HL-60 (cell line): ENCODE measurements at regions not wholly inside any gene's neighbourhood (a gene's known extent, or its start where the extent isn't known, plus 50 kb on each side); places are given as distances from the start of the nearest gene placed in this dataset.
A peak's percentile ranks its signal among the peaks of the same experiment; 100 is the strongest.

Experiments used
- DNase-seq, 2 experiments: peaks; one replicate each; pipeline ENCODE4 v3.0.0-alpha.2; 2010 to 2020; ENCODE audit warnings: low read depth in 1 of 2, low spot score in 1 of 2
- H3K27ac ChIP-seq: fragments of 250-450 bp; sonication (Bioruptor Pico); replicated peaks from 2 replicates; pipeline ENCODE4 v1.5.1; 2020; ENCODE audit warnings: mild to moderate bottlenecking, moderate library complexity
- H3K27me3 ChIP-seq: fragments of 250-450 bp; sonication (Bioruptor Pico); 2 replicates; pipeline ENCODE4 v1.5.1; 2021; ENCODE audit warnings: mild to moderate bottlenecking, moderate library complexity; ENCODE audit not compliant: insufficient read depth, poor library complexity, severe bottlenecking
- H3K4me3 ChIP-seq: replicated peaks from 2 replicates; pipeline ENCODE4 v1.5.1; 2011; ENCODE audit warnings: mild to moderate bottlenecking, control low read depth, low read length; ENCODE audit not compliant: insufficient read depth
- CTCF ChIP-seq: IDR thresholded peaks from one replicate; pipeline ENCODE4 v1.5.1; 2011; ENCODE audit warnings: low read length, control low read depth, inconsistent platforms; ENCODE audit not compliant: insufficient read depth
- GABPA ChIP-seq: IDR thresholded peaks from 2 replicates; pipeline ENCODE4 v1.6.1; 2012; ENCODE audit warnings: low read depth
- POLR2AphosphoS5 ChIP-seq: IDR thresholded peaks from 2 replicates; pipeline ENCODE4 v1.6.1; 2012; ENCODE audit warnings: low read depth
- SPI1 ChIP-seq: IDR thresholded peaks from 2 replicates; pipeline ENCODE4 v1.6.1; 2012; ENCODE audit warnings: low read depth, mild to moderate bottlenecking, borderline replicate concordance
- TF ChIP-seq, protein P1 (sequence below): IDR thresholded peaks from 2 replicates; pipeline ENCODE4 v1.6.1; 2012; ENCODE audit warnings: low read depth; ENCODE audit not compliant: insufficient replicate concordance

DNA sequence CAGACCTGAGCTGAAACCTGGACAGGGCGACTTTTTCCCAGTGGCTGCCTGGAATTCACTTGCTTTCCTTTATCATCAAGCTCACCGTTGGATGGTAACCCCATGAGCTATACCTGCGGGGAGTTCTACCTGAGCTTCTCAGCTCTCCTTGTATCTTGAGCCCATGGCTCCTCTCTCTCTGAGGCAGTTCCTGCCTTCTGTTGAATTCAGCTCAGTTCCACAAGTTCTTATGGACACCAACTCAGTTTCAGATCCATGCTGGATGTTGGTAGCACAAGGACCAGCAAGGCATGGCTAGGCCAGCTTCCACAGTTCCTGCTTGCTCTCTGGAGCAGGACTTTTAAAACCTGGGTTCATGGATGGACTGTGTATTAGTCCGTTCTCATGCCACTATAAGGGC is 58.3 kb upstream of the AMPD3 start:
- no peak overlapping the region for H3K4me3 ChIP-seq
- no peaks in the 10 kb centered on the region for H3K27me3 ChIP-seq
- no peak for DNase-seq
- no peak overlapping the region for H3K27ac ChIP-seq
- TF ChIP-seq POLR2AphosphoS5, result no peak
- no peak for TF ChIP-seq GABPA
- TF ChIP-seq, protein P1, sequence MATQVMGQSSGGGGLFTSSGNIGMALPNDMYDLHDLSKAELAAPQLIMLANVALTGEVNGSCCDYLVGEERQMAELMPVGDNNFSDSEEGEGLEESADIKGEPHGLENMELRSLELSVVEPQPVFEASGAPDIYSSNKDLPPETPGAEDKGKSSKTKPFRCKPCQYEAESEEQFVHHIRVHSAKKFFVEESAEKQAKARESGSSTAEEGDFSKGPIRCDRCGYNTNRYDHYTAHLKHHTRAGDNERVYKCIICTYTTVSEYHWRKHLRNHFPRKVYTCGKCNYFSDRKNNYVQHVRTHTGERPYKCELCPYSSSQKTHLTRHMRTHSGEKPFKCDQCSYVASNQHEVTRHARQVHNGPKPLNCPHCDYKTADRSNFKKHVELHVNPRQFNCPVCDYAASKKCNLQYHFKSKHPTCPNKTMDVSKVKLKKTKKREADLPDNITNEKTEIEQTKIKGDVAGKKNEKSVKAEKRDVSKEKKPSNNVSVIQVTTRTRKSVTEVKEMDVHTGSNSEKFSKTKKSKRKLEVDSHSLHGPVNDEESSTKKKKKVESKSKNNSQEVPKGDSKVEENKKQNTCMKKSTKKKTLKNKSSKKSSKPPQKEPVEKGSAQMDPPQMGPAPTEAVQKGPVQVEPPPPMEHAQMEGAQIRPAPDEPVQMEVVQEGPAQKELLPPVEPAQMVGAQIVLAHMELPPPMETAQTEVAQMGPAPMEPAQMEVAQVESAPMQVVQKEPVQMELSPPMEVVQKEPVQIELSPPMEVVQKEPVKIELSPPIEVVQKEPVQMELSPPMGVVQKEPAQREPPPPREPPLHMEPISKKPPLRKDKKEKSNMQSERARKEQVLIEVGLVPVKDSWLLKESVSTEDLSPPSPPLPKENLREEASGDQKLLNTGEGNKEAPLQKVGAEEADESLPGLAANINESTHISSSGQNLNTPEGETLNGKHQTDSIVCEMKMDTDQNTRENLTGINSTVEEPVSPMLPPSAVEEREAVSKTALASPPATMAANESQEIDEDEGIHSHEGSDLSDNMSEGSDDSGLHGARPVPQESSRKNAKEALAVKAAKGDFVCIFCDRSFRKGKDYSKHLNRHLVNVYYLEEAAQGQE, result no peak
- no peak for TF ChIP-seq CTCF
- TF ChIP-seq SPI1, result no peak

GRCh38 chr11:10397226-10397987 is 57.7 kb upstream of the AMPD3 start:
- Histone ChIP-seq H3K4me3 (no peak overlapping the region), H3K27ac (no peak overlapping the region), H3K27me3 (no peaks in the 10 kb centered on the region)
- no peak for DNase-seq
- TF ChIP-seq SPI1, result no peak
- no peak for TF ChIP-seq GABPA
- no peak for TF ChIP-seq POLR2AphosphoS5
- TF ChIP-seq, protein P1, result no peak

GRCh38 chr11:10398525-10398924 is 56.5 kb upstream of the AMPD3 start:
- peak in 1 of 2 experiments; percentile 71 for DNase-seq
- H3K4me3 ChIP-seq, result no peak overlapping the region
- TF ChIP-seq SPI1, result peak; percentile 74; the same call in 1 of the 2 replicates
- no peak for TF ChIP-seq CTCF
- no peak for TF ChIP-seq GABPA
- TF ChIP-seq, protein P1, result no peak
- no peak for TF ChIP-seq POLR2AphosphoS5
- no peaks in the 10 kb centered on the region for H3K27me3 ChIP-seq
- no peak overlapping the region for H3K27ac ChIP-seq
